WTC11 (cell line): ENCODE measurements at regions not wholly inside any gene's neighbourhood (a gene's known extent, or its start where the extent isn't known, plus 50 kb on each side); places are given as distances from the start of the nearest gene placed in this dataset.
A peak's percentile ranks its signal among the peaks of the same experiment; 100 is the strongest.

ENCODE experiments used
- ATAC-seq: fragments of 200-7000 bp; cut with Tn5 transposase; 2 replicates; pipeline ENCODE4 v1.10.0; 2021; ENCODE audit warnings: mild to moderate bottlenecking, moderate library complexity
- CTCF ChIA-PET: fragments of 300-600 bp; sonication (Branson Sonifier 250); formaldehyde crosslinking; loops from one replicate; lab custom pipeline; 2021; ENCODE audit warnings: antibody characterized with exemption; lab: Charles Lee
- POLR2A ChIA-PET: fragments of 350-600 bp; sonication (Branson Sonifier 250); formaldehyde crosslinking; loops from one replicate; lab custom pipeline; 2021; ENCODE audit warnings: antibody characterized with exemption; lab: Charles Lee
- DNase-seq: peaks from one replicate; pipeline ENCODE4 v3.0.0; 2021; ENCODE audit warnings: low spot score
- H3K27ac Mint-ChIP-seq: 2 replicates; pipeline ENCODE4 v1.8.0; 2021; ENCODE audit warnings: mixed read lengths
- H3K27me3 Mint-ChIP-seq: 2 replicates; pipeline ENCODE4 v1.8.0; 2021; ENCODE audit warnings: low read depth, mild to moderate bottlenecking, moderate library complexity, mixed read lengths
- H3K36me3 Mint-ChIP-seq: 2 replicates; pipeline ENCODE4 v1.8.0; 2021; ENCODE audit warnings: mixed read lengths
- H3K4me1 Mint-ChIP-seq: 2 replicates; pipeline ENCODE4 v1.8.0; 2022; ENCODE audit warnings: mixed read lengths
- H3K4me3 Mint-ChIP-seq: 2 replicates; pipeline ENCODE4 v1.8.0; 2021; ENCODE audit warnings: mild to moderate bottlenecking, moderate library complexity, mixed read lengths
- H3K9me3 Mint-ChIP-seq: 2 replicates; pipeline ENCODE4 v1.8.0; 2021; ENCODE audit warnings: mixed read lengths
- FOXK1 ChIP-seq: sonication (generic); formaldehyde crosslinking; IDR thresholded peaks from 2 replicates; pipeline ENCODE4 v1.8.0; 2022; ENCODE audit warnings: mild to moderate bottlenecking, moderate library complexity, missing genetic modification reagents
- NFATC4 ChIP-seq: fragments of 250-450 bp; sonication (Bioruptor Pico); IDR thresholded peaks from 2 replicates; pipeline ENCODE4 v1.9.0; 2021; ENCODE audit warnings: mild to moderate bottlenecking
- NFYB ChIP-seq: sonication (generic); formaldehyde crosslinking; conservative IDR thresholded peaks from 2 replicates; pipeline ENCODE4 v1.8.0; 2022; ENCODE audit warnings: low read depth, missing genetic modification reagents
- RELA ChIP-seq: sonication (generic); formaldehyde crosslinking; IDR thresholded peaks from 2 replicates; pipeline ENCODE4 v1.8.1; 2022; ENCODE audit warnings: missing genetic modification reagents, mild to moderate bottlenecking, borderline replicate concordance
- RORB ChIP-seq: fragments of 250-450 bp; sonication (Bioruptor Pico); IDR thresholded peaks from 2 replicates; pipeline ENCODE4 v1.9.0; 2021; ENCODE audit warnings: mild to moderate bottlenecking
- ZNF121 ChIP-seq: sonication (generic); formaldehyde crosslinking; IDR thresholded peaks from 2 replicates; pipeline ENCODE4 v1.8.0; 2023; ENCODE audit warnings: missing genetic modification reagents
- ZNF263 ChIP-seq: sonication (generic); formaldehyde crosslinking; IDR thresholded peaks from 2 replicates; pipeline ENCODE4 v1.8.1; 2022; ENCODE audit warnings: low read depth, mild to moderate bottlenecking, moderate library complexity, missing genetic modification reagents
- ZNF396 ChIP-seq: fragments of 250-450 bp; sonication (Bioruptor Pico); IDR thresholded peaks from 2 replicates; pipeline ENCODE4 v1.8.0; 2021; ENCODE audit warnings: mild to moderate bottlenecking, moderate library complexity, borderline replicate concordance
- TF ChIP-seq, protein P1 (sequence below): sonication (generic); formaldehyde crosslinking; IDR thresholded peaks from 2 replicates; pipeline ENCODE4 v1.8.1; 2023; ENCODE audit warnings: mild to moderate bottlenecking, missing genetic modification reagents, moderate library complexity
- TF ChIP-seq, protein P2 (sequence below): sonication (generic); formaldehyde crosslinking; IDR thresholded peaks from 2 replicates; pipeline ENCODE4 v1.8.1; 2022; ENCODE audit warnings: low read depth, missing genetic modification reagents, borderline replicate concordance
- TF ChIP-seq, protein P3 (sequence below): fragments of 250-450 bp; sonication (Bioruptor Pico); IDR thresholded peaks from 2 replicates; pipeline ENCODE4 v1.9.0; 2021; ENCODE audit warnings: moderate library complexity, mild to moderate bottlenecking, inconsistent platforms, borderline replicate concordance
- TF ChIP-seq, protein P4 (sequence below): sonication (generic); formaldehyde crosslinking; IDR thresholded peaks from 2 replicates; pipeline ENCODE4 v1.8.0; 2022; ENCODE audit warnings: mild to moderate bottlenecking, missing genetic modification reagents
- TF ChIP-seq, protein P5 (sequence below): sonication (generic); formaldehyde crosslinking; IDR thresholded peaks from 2 replicates; pipeline ENCODE4 v1.8.0; 2022; ENCODE audit warnings: mild to moderate bottlenecking, missing genetic modification reagents
- TF ChIP-seq, protein P6 (sequence below): sonication (generic); formaldehyde crosslinking; IDR thresholded peaks from 2 replicates; pipeline ENCODE4 v1.8.1; 2023; ENCODE audit warnings: mild to moderate bottlenecking, missing genetic modification reagents, borderline replicate concordance

DNA sequence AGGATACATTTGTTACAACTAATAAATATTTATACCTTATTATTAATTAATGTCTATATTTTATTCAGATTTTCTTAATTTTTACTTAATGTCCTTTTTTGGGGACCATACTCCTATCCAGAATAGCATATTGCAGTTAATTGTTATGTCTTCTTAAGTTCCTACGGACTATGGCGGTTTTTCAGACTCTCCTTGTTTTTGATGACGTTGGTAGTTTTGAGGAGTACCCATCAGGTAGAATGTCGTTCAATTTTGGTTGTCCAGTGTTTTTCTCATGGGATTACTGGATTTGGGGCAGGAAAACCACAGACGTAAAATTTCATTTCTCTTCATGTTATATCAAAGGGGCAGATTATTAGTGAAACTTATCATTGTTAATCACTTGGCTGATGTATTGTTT lies 223.7 kb downstream of the ISL1 start:
- Mint-ChIP-seq H3K27me3 (no peaks in the 10 kb centered on the region), H3K4me3 (no peak overlapping the region), H3K9me3 (no peaks in the 10 kb centered on the region), H3K27ac (no peak overlapping the region), H3K36me3 (no peaks in the 10 kb centered on the region), H3K4me1 (no peaks in the 10 kb centered on the region)
- POLR2A ChIA-PET = no interaction called here
- CTCF ChIA-PET = no interaction called here
- DNase-seq (no peak), ATAC-seq (no peak)
- TF ChIP-seq, protein P1, sequence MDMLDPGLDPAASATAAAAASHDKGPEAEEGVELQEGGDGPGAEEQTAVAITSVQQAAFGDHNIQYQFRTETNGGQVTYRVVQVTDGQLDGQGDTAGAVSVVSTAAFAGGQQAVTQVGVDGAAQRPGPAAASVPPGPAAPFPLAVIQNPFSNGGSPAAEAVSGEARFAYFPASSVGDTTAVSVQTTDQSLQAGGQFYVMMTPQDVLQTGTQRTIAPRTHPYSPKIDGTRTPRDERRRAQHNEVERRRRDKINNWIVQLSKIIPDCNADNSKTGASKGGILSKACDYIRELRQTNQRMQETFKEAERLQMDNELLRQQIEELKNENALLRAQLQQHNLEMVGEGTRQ (CRISPR knock-in tag) = no peak
- TF ChIP-seq, protein P2, sequence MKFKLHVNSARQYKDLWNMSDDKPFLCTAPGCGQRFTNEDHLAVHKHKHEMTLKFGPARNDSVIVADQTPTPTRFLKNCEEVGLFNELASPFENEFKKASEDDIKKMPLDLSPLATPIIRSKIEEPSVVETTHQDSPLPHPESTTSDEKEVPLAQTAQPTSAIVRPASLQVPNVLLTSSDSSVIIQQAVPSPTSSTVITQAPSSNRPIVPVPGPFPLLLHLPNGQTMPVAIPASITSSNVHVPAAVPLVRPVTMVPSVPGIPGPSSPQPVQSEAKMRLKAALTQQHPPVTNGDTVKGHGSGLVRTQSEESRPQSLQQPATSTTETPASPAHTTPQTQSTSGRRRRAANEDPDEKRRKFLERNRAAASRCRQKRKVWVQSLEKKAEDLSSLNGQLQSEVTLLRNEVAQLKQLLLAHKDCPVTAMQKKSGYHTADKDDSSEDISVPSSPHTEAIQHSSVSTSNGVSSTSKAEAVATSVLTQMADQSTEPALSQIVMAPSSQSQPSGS (CRISPR knock-in tag) = no peak
- TF ChIP-seq NFATC4 (CRISPR knock-in tag) (no peak), RELA (CRISPR knock-in tag) (no peak), RORB (CRISPR knock-in tag) (no peak)
- TF ChIP-seq, protein P3, sequence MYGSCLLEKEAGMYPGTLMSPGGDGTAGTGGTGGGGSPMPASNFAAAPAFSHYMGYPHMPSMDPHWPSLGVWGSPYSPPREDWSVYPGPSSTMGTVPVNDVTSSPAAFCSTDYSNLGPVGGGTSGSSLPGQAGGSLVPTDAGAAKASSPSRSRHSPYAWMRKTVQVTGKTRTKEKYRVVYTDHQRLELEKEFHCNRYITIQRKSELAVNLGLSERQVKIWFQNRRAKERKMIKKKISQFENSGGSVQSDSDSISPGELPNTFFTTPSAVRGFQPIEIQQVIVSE = no peak
- TF ChIP-seq, protein P4, sequence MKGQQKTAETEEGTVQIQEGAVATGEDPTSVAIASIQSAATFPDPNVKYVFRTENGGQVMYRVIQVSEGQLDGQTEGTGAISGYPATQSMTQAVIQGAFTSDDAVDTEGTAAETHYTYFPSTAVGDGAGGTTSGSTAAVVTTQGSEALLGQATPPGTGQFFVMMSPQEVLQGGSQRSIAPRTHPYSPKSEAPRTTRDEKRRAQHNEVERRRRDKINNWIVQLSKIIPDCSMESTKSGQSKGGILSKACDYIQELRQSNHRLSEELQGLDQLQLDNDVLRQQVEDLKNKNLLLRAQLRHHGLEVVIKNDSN (CRISPR knock-in tag) = no peak

DNA sequence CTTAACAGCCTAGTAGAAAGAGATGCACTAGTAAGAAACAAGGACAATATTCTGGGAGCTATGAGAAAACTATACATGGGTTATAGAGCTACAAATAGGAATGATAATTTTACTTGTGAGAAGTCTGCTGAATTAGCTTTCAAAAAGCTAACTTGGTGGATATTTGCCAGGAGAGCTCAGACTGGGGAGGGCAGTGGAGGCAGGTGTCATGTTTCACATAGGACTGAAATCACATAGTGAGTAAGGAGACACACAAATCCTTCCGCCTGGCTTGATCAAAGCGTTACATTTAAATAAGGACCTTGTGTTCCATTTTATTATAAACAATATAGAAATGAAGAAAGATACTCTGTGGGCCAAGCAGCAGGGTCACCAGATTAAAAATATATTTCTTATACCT lies 235.0 kb downstream of the ISL1 start:
- Mint-ChIP-seq H3K9me3 (no peaks in the 10 kb centered on the region), H3K27ac (no peak overlapping the region), H3K4me3 (no peak overlapping the region), H3K27me3 (no peaks in the 10 kb centered on the region), H3K36me3 (no peaks in the 10 kb centered on the region), H3K4me1 (peaks cover 21% of the 10 kb centered on the region)
- ATAC-seq (peak; percentile 67), DNase-seq (no peak)
- ChIA-PET CTCF (no interaction called here), POLR2A (no interaction called here)
- TF ChIP-seq NFYB (CRISPR knock-in tag) = no peak
- TF ChIP-seq NFATC4 (CRISPR knock-in tag) = no peak
- TF ChIP-seq ZNF121 (CRISPR knock-in tag) = no peak
- TF ChIP-seq ZNF263 (CRISPR knock-in tag) = no peak
- TF ChIP-seq ZNF396 (CRISPR knock-in tag) = no peak
- TF ChIP-seq, protein P5, sequence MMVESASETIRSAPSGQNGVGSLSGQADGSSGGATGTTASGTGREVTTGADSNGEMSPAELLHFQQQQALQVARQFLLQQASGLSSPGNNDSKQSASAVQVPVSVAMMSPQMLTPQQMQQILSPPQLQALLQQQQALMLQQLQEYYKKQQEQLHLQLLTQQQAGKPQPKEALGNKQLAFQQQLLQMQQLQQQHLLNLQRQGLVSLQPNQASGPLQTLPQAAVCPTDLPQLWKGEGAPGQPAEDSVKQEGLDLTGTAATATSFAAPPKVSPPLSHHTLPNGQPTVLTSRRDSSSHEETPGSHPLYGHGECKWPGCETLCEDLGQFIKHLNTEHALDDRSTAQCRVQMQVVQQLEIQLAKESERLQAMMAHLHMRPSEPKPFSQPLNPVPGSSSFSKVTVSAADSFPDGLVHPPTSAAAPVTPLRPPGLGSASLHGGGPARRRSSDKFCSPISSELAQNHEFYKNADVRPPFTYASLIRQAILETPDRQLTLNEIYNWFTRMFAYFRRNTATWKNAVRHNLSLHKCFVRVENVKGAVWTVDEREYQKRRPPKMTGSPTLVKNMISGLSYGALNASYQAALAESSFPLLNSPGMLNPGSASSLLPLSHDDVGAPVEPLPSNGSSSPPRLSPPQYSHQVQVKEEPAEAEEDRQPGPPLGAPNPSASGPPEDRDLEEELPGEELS (CRISPR knock-in tag) = no peak
- no peak for TF ChIP-seq FOXK1 (CRISPR knock-in tag)
- TF ChIP-seq, protein P6, sequence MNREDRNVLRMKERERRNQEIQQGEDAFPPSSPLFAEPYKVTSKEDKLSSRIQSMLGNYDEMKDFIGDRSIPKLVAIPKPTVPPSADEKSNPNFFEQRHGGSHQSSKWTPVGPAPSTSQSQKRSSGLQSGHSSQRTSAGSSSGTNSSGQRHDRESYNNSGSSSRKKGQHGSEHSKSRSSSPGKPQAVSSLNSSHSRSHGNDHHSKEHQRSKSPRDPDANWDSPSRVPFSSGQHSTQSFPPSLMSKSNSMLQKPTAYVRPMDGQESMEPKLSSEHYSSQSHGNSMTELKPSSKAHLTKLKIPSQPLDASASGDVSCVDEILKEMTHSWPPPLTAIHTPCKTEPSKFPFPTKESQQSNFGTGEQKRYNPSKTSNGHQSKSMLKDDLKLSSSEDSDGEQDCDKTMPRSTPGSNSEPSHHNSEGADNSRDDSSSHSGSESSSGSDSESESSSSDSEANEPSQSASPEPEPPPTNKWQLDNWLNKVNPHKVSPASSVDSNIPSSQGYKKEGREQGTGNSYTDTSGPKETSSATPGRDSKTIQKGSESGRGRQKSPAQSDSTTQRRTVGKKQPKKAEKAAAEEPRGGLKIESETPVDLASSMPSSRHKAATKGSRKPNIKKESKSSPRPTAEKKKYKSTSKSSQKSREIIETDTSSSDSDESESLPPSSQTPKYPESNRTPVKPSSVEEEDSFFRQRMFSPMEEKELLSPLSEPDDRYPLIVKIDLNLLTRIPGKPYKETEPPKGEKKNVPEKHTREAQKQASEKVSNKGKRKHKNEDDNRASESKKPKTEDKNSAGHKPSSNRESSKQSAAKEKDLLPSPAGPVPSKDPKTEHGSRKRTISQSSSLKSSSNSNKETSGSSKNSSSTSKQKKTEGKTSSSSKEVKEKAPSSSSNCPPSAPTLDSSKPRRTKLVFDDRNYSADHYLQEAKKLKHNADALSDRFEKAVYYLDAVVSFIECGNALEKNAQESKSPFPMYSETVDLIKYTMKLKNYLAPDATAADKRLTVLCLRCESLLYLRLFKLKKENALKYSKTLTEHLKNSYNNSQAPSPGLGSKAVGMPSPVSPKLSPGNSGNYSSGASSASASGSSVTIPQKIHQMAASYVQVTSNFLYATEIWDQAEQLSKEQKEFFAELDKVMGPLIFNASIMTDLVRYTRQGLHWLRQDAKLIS (CRISPR knock-in tag) = no peak
